GM18517 (cell line): ENCODE measurements at regions not wholly inside any gene's neighbourhood (a gene's known extent, or its start where the extent isn't known, plus 50 kb on each side); places are given as distances from the start of the nearest gene placed in this dataset.

Experiments used
- ATAC-seq: cut with Tn5 transposase; IDR thresholded peaks from one replicate; pipeline ENCODE4 v1.9.1; 2021; ENCODE audit warnings: mild to moderate bottlenecking, moderate library complexity; ENCODE audit not compliant: unreplicated experiment

- ATAC-seq, result no peak
Measured at GRCh38 chr9:16128003-16128402, 575.2 kb downstream of the CCDC171 start.

GRCh38 chr9:16131264-16131663, 578.4 kb downstream of the CCDC171 start:
- ATAC-seq, result no peak

- ATAC-seq, result no peak
Measured at GRCh38 chr9:16132513-16132912, 579.7 kb downstream of the CCDC171 start.

- no peak for ATAC-seq
Measured at GRCh38 chr9:16133032-16133431, 580.2 kb downstream of the CCDC171 start.

GRCh38 chr9:16133556-16134227, 580.8 kb downstream of the CCDC171 start:
- peak; percentile 90 for ATAC-seq

- no peak for ATAC-seq
Measured at GRCh38 chr9:16134351-16134750, 581.5 kb downstream of the CCDC171 start.

- no peak for ATAC-seq
Measured at GRCh38 chr9:16135968-16136367, 583.1 kb downstream of the CCDC171 start.

GRCh38 chr9:16136451-16136850, 583.6 kb downstream of the CCDC171 start:
- ATAC-seq, result no peak

GRCh38 chr9:16136961-16137360, 584.1 kb downstream of the CCDC171 start:
- ATAC-seq, result no peak

- no peak for ATAC-seq
Measured at GRCh38 chr9:16138561-16139491, 586.0 kb downstream of the CCDC171 start.

GRCh38 chr9:16139774-16140173, 586.9 kb downstream of the CCDC171 start:
- ATAC-seq, result no peak

GRCh38 chr9:16143310-16143709, 590.5 kb downstream of the CCDC171 start:
- ATAC-seq, result no peak

- ATAC-seq, result no peak
Measured at GRCh38 chr9:16143947-16144890, 591.4 kb downstream of the CCDC171 start.

GRCh38 chr9:16145196-16145950, 592.5 kb downstream of the CCDC171 start:
- no peak for ATAC-seq

GRCh38 chr9:16147726-16148125, 594.9 kb downstream of the CCDC171 start:
- no peak for ATAC-seq

- no peak for ATAC-seq
Measured at GRCh38 chr9:16150501-16150900, 597.7 kb downstream of the CCDC171 start.

- ATAC-seq, result no peak
Measured at GRCh38 chr9:16150938-16151650, 598.3 kb downstream of the CCDC171 start.

- no peak for ATAC-seq
Measured at GRCh38 chr9:16152276-16153101, 599.6 kb downstream of the CCDC171 start.

- no peak for ATAC-seq
Measured at GRCh38 chr9:16153221-16153620, 600.4 kb downstream of the CCDC171 start.
